CD14-positive monocyte (primary cell): ENCODE measurements at regions not wholly inside any gene's neighbourhood (a gene's known extent, or its start where the extent isn't known, plus 50 kb on each side); places are given as distances from the start of the nearest gene placed in this dataset.

Experiments used
- DNase-seq, 3 donors: peaks; one replicate each; pipeline ENCODE4 v3.0.0-alpha.2; 2011 to 2022
- H2AFZ ChIP-seq: 2 replicates; pipeline ENCODE4 v1.6.0; 2012; ENCODE audit warnings: mild to moderate bottlenecking, low read depth, low read length, inconsistent platforms; ENCODE audit not compliant: insufficient read depth, poor library complexity, severe bottlenecking
- H3K27ac ChIP-seq, 2 donors: 1 replicate in 1 of 2; 2 replicates in 1 of 2; pipeline ENCODE4 v1.5.1; 2012 to 2013; ENCODE audit warnings: low read length in 2 of 2, control low read depth in 1 of 2, inconsistent platforms in 1 of 2, low read depth in 1 of 2, mild to moderate bottlenecking in 1 of 2
- H3K27me3 ChIP-seq, 2 donors: one replicate each; pipeline versions ENCODE4 v1.6.0 to v1.6.1; 2011 to 2013; ENCODE audit warnings: low read length in 2 of 2; ENCODE audit not compliant: control insufficient read depth in 2 of 2, insufficient read depth in 2 of 2
- H3K36me3 ChIP-seq, 2 donors: replicated peaks in 1 of 2; 1 replicate in 1 of 2; 2 replicates in 1 of 2; pipeline versions ENCODE4 v1.5.1 to v1.6.1; 2012 to 2013; ENCODE audit warnings: low read length in 2 of 2, control low read depth in 1 of 2, inconsistent platforms in 1 of 2, mild to moderate bottlenecking in 1 of 2; ENCODE audit not compliant: insufficient read depth in 2 of 2, control insufficient read depth in 1 of 2
- H3K4me1 ChIP-seq, 2 donors: 1 replicate in 1 of 2; 2 replicates in 1 of 2; pipeline versions ENCODE4 v1.5.1 to v1.6.1; 2012 to 2013; ENCODE audit warnings: low read length in 2 of 2, control low read depth in 1 of 2, inconsistent platforms in 1 of 2, mild to moderate bottlenecking in 1 of 2, moderate library complexity in 1 of 2; ENCODE audit not compliant: insufficient read depth in 2 of 2, control insufficient read depth in 1 of 2
- H3K4me2 ChIP-seq: replicated peaks from 2 replicates; pipeline ENCODE3; 2012; ENCODE audit warnings: low read length, moderate library complexity, mild to moderate bottlenecking; ENCODE audit not compliant: poor library complexity, severe bottlenecking; ENCODE audit errors: extremely low read depth
- H3K4me3 ChIP-seq, 3 experiments: fragments of 200-600 bp in 1 of 3; sonication (generic) in 1 of 3; replicated peaks in 1 of 3; 1 replicate in 2 of 3; 2 replicates in 1 of 3; pipeline ENCODE4 v1.5.1; 2011 to 2013; ENCODE audit warnings: low read length in 3 of 3, mild to moderate bottlenecking in 3 of 3, control low read depth in 2 of 3, low read depth in 2 of 3, inconsistent platforms in 1 of 3, moderate library complexity in 1 of 3
- H3K79me2 ChIP-seq: 2 replicates; pipeline ENCODE4 v1.6.0; 2012; ENCODE audit warnings: mild to moderate bottlenecking, control low read depth, inconsistent platforms, low read length, moderate library complexity; ENCODE audit not compliant: insufficient read depth
- H3K9ac ChIP-seq: 2 replicates; pipeline ENCODE4 v1.6.0; 2017; ENCODE audit warnings: low read length, mild to moderate bottlenecking; ENCODE audit not compliant: insufficient read depth, poor library complexity, severe bottlenecking
- H3K9me3 ChIP-seq, 2 donors: replicated peaks in 1 of 2; 1 replicate in 1 of 2; 2 replicates in 1 of 2; pipeline versions ENCODE4 v1.5.1 to v1.6.1; 2012 to 2013; ENCODE audit warnings: low read length in 2 of 2, control low read depth in 1 of 2; ENCODE audit not compliant: control insufficient read depth in 1 of 2, insufficient read depth in 1 of 2
- H4K20me1 ChIP-seq: 2 replicates; pipeline ENCODE4 v1.6.0; 2012; ENCODE audit warnings: mild to moderate bottlenecking, low read length, control low read depth, moderate library complexity; ENCODE audit not compliant: insufficient read depth
- H3K27ac Mint-ChIP-seq, 7 donors: one replicate each; pipeline ENCODE4 v1.8.0; 2020; ENCODE audit warnings: mild to moderate bottlenecking in 7 of 7, mixed read lengths in 7 of 7, moderate library complexity in 6 of 7, inconsistent platforms in 2 of 7
- H3K27me3 Mint-ChIP-seq, 3 donors: one replicate each; pipeline ENCODE4 v1.8.0; 2021 to 2022; ENCODE audit warnings: low read depth in 3 of 3, mild to moderate bottlenecking in 3 of 3, mixed read lengths in 3 of 3, moderate library complexity in 3 of 3, inconsistent platforms in 1 of 3
- H3K36me3 Mint-ChIP-seq, 2 donors: one replicate each; pipeline ENCODE4 v1.8.0; 2020; ENCODE audit warnings: mixed read lengths in 2 of 2, inconsistent platforms in 1 of 2, mild to moderate bottlenecking in 1 of 2
- H3K4me1 Mint-ChIP-seq: one replicate; pipeline ENCODE4 v1.8.0; 2020; ENCODE audit warnings: mild to moderate bottlenecking, mixed read lengths
- H3K4me3 Mint-ChIP-seq, 2 donors: one replicate each; pipeline ENCODE4 v1.8.0; 2020; ENCODE audit warnings: mild to moderate bottlenecking in 2 of 2, mixed read lengths in 2 of 2, moderate library complexity in 1 of 2
- H3K9me3 Mint-ChIP-seq, 7 donors: one replicate each; pipeline ENCODE4 v1.8.0; 2020 to 2022; ENCODE audit warnings: mixed read lengths in 7 of 7, mild to moderate bottlenecking in 6 of 7, moderate library complexity in 6 of 7, inconsistent platforms in 2 of 7
- CTCF ChIP-seq: fragments of 200-600 bp; IDR thresholded peaks from one replicate; pipeline ENCODE4 v1.8.0; 2022; ENCODE audit warnings: antibody characterized with exemption, mild to moderate bottlenecking
- WGBS: methylation state at CpG from one replicate; pipeline ENCODE4 v1.1.5; 2013; ENCODE audit warnings: missing lambda C conversion rate; ENCODE audit not compliant: insufficient coverage; 5-methylcytosine and 5-hydroxymethylcytosine counted together
- intact Hi-C, 2 donors: fragments of 100-400 bp; cut with micrococcal nuclease; formaldehyde crosslinking; loops; one replicate each; pipeline versions ENCODE4 v1.15.0 to v1.15.1; 2023

DNA sequence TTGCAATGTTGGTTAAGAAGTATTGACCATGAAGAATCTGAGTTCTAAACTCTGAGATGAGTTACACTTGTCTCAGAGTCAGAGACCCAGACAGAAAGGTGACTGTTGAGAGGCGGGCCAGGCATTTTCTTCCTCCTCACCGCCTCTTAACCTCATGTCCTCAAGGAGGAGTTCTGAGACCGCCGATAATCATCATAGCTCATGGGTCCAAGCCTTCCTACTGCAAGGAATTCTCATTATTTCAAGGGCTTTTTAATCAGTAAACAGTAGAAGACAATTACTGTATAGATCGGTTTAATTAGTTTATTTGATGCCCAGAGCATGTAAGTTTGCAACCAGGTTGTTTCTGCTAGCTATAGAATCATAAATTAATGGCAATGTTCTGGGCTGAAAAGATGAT is 382.4 kb upstream of the MMS22L start:
- Histone ChIP-seq H3K36me3 (no peaks in the 10 kb centered on the region), H3K4me2 (no peak overlapping the region), H3K4me3 (no peak overlapping the region), H3K4me1 (no peaks in the 10 kb centered on the region), H3K9me3 (no peaks in the 10 kb centered on the region), H3K79me2 (no peaks in the 10 kb centered on the region), H3K27me3 (no peaks in the 10 kb centered on the region), H3K27ac (no peak overlapping the region), H2AFZ (no peak overlapping the region), H4K20me1 (no peaks in the 10 kb centered on the region), H3K9ac (no peak overlapping the region)
- no peaks in the 10 kb centered on the region for H3K36me3 Mint-ChIP-seq
- no peaks in the 10 kb centered on the region for H3K4me1 Mint-ChIP-seq
- no peak for TF ChIP-seq CTCF
- 100% methylated on average over 2 of the region's 5 CpGs for WGBS
- H3K27ac Mint-ChIP-seq: no peak overlapping the region
- H3K9me3 Mint-ChIP-seq: no peaks in the 10 kb centered on the region
- intact Hi-C loops: no loop called here
- H3K27me3 Mint-ChIP-seq: no peaks in the 10 kb centered on the region
- no peak for DNase-seq
- H3K4me3 Mint-ChIP-seq: no peak overlapping the region

GRCh38 chr6:97666889-97667288 is 383.9 kb upstream of the MMS22L start:
- no peaks in the 10 kb centered on the region for H4K20me1 ChIP-seq
- H2AFZ ChIP-seq: no peak overlapping the region
- intact Hi-C loops: no loop called here
- no peaks in the 10 kb centered on the region for H3K9me3 Mint-ChIP-seq
- no peaks in the 10 kb centered on the region for H3K79me2 ChIP-seq
- no peak for TF ChIP-seq CTCF
- H3K27ac ChIP-seq: no peak overlapping the region
- no peak overlapping the region for H3K4me3 Mint-ChIP-seq
- no peaks in the 10 kb centered on the region for H3K27me3 ChIP-seq
- no peak overlapping the region for H3K9ac ChIP-seq
- H3K27me3 Mint-ChIP-seq: peaks cover 0 to 1% (median 0%) of the 10 kb centered on the region in 3 donors
- no peak for DNase-seq
- H3K27ac Mint-ChIP-seq: no peak overlapping the region
- H3K36me3 ChIP-seq: no peaks in the 10 kb centered on the region
- no CpG with 5 or more reads among the region's 1 CpG for WGBS
- H3K9me3 ChIP-seq: no peaks in the 10 kb centered on the region
- no peak overlapping the region for H3K4me3 ChIP-seq
- no peak overlapping the region for H3K4me2 ChIP-seq
- no peaks in the 10 kb centered on the region for H3K36me3 Mint-ChIP-seq
- H3K4me1 Mint-ChIP-seq: no peaks in the 10 kb centered on the region
- H3K4me1 ChIP-seq: no peaks in the 10 kb centered on the region
